B cell (primary cell): ENCODE measurements at regions not wholly inside any gene's neighbourhood (a gene's known extent, or its start where the extent isn't known, plus 50 kb on each side); places are given as distances from the start of the nearest gene placed in this dataset.

Experiments used
- CTCF ChIP-seq: fragments of 200-600 bp; IDR thresholded peaks from one replicate; pipeline ENCODE4 v1.8.0; 2022; ENCODE audit warnings: antibody characterized with exemption, mild to moderate bottlenecking
- EZH2 ChIP-seq: IDR thresholded peaks from 2 replicates; pipeline ENCODE4 v1.6.1; 2012; ENCODE audit warnings: borderline replicate concordance, low read depth, mild to moderate bottlenecking, moderate library complexity, low read length; ENCODE audit not compliant: insufficient read depth, poor library complexity, severe bottlenecking

GRCh38 chr7:42694894-42695507 lies 216.9 kb downstream of the C7orf25 start:
- no peak for TF ChIP-seq CTCF
- TF ChIP-seq EZH2, result no peak
